A549 (cell line): ENCODE measurements at regions not wholly inside any gene's neighbourhood (a gene's known extent, or its start where the extent isn't known, plus 50 kb on each side); places are given as distances from the start of the nearest gene placed in this dataset.

Experiments used
- CTCF ChIP-seq: fragments of >200 bp; sonication (Bioruptor Twin); formaldehyde crosslinking; IDR thresholded peaks from 3 replicates; pipeline ENCODE4 v1.5.1; 2016
- EP300 ChIP-seq, 2 experiments: fragments of >200 bp; sonication (Bioruptor Twin); formaldehyde crosslinking; IDR thresholded peaks; 2 replicates in 1 of 2; 3 replicates in 1 of 2; pipeline ENCODE4 v1.6.1; 2016 to 2017
- TF ChIP-seq, protein P1 (sequence below): IDR thresholded peaks from 2 replicates; pipeline ENCODE4 v1.6.1; 2012

DNA sequence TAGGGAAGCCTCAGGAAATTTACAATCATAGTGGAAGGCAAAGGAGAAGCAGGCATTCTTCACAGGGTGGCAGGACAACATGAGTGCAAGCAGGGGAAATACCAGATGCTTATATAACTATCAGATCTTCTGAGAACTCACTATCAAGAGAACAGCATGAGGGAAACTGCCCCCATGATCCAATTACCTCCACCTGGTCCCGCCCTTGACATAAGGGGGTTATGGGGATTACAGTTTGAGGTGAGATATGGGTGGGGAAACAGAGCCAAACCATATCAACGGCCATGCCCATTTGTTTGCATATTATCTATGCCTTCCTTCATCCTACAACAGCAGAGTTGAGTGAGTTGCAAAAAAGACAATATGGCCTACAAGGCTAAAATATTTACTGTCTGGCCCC, 140.2 kb upstream of the CCDC196 start:
- no peak for TF ChIP-seq EP300 (IDR thresholded peaks at IDR 0.05)
- TF ChIP-seq CTCF: no peak
- TF ChIP-seq, protein P1, sequence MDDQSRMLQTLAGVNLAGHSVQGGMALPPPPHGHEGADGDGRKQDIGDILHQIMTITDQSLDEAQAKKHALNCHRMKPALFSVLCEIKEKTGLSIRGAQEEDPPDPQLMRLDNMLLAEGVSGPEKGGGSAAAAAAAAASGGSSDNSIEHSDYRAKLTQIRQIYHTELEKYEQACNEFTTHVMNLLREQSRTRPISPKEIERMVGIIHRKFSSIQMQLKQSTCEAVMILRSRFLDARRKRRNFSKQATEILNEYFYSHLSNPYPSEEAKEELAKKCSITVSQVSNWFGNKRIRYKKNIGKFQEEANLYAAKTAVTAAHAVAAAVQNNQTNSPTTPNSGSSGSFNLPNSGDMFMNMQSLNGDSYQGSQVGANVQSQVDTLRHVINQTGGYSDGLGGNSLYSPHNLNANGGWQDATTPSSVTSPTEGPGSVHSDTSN: no peak
